HCT116 (cell line): ENCODE measurements at regions not wholly inside any gene's neighbourhood (a gene's known extent, or its start where the extent isn't known, plus 50 kb on each side); places are given as distances from the start of the nearest gene placed in this dataset.

Experiments used
- CEBPB ChIP-seq: IDR thresholded peaks from 2 replicates; pipeline ENCODE4 v1.6.1; 2012; ENCODE audit warnings: low read depth
- ELF1 ChIP-seq: IDR thresholded peaks from 2 replicates; pipeline ENCODE4 v1.6.1; 2012; ENCODE audit warnings: low read depth, borderline replicate concordance
- EZH2 ChIP-seq: fragments of 200-600 bp; sonication (generic); IDR thresholded peaks from 2 replicates; pipeline ENCODE4 v1.6.1; 2017; ENCODE audit warnings: antibody characterized with exemption, mixed run types
- POLR2A ChIP-seq: IDR thresholded peaks from 2 replicates; pipeline ENCODE4 v1.7.0; 2011; ENCODE audit warnings: borderline replicate concordance; ENCODE audit not compliant: insufficient read depth, insufficient read length; ENCODE audit errors: extremely low read depth
- POLR2AphosphoS5 ChIP-seq: IDR thresholded peaks from 2 replicates; pipeline ENCODE4 v1.6.1; 2011; ENCODE audit warnings: mild to moderate bottlenecking, low read depth, low read length, moderate library complexity
- REST ChIP-seq: IDR thresholded peaks from 2 replicates; pipeline ENCODE4 v1.6.1; 2012; ENCODE audit warnings: low read depth
- SIN3A ChIP-seq: IDR thresholded peaks from 2 replicates; pipeline ENCODE4 v1.6.1; 2012; ENCODE audit warnings: low read depth
- SP1 ChIP-seq: IDR thresholded peaks from 2 replicates; pipeline ENCODE4 v1.6.1; 2012; ENCODE audit warnings: low read depth
- TCF7L2 ChIP-seq: IDR thresholded peaks from 2 replicates; pipeline ENCODE4 v1.7.0; 2011; ENCODE audit warnings: borderline replicate concordance, inconsistent platforms; ENCODE audit not compliant: insufficient read depth, insufficient read length; ENCODE audit errors: extremely low read depth
- TF ChIP-seq, protein P1 (sequence below), 3 experiments: fragments of 200-600 bp in 1 of 3; sonication (generic) in 1 of 3; IDR thresholded peaks in 2 of 3; conservative IDR thresholded peaks in 1 of 3; 2 replicates each; pipeline ENCODE4 v1.5.1; 2012 to 2017; ENCODE audit warnings: low read depth in 2 of 3, low read length in 2 of 3, antibody characterized with exemption in 1 of 3, borderline replicate concordance in 1 of 3, control low read depth in 1 of 3, mild to moderate bottlenecking in 1 of 3, mixed read lengths in 1 of 3, mixed run types in 1 of 3, moderate library complexity in 1 of 3; ENCODE audit not compliant: insufficient read depth in 1 of 3

DNA sequence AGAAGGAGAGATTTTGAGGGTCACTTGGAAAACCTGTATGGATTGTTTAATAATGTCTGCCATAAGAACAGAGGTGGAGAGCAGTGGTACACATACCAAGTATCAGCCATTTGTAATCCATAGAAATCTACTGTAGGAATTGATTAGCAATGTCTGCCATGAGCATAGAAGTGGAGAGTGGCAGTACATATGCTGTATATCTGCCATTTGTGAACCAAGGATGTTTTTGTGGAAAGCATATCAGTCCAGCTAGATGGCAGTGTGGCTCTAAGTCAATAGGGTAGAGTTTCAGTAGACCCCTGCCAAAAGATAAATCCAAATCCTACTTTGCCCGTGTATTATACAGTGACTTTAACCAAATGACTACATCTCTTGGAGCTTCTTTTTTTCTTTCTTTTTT lies 82.9 kb upstream of the SEZ6L start:
- no peak for TF ChIP-seq POLR2A
- no peak for TF ChIP-seq POLR2AphosphoS5
- TF ChIP-seq, protein P1, sequence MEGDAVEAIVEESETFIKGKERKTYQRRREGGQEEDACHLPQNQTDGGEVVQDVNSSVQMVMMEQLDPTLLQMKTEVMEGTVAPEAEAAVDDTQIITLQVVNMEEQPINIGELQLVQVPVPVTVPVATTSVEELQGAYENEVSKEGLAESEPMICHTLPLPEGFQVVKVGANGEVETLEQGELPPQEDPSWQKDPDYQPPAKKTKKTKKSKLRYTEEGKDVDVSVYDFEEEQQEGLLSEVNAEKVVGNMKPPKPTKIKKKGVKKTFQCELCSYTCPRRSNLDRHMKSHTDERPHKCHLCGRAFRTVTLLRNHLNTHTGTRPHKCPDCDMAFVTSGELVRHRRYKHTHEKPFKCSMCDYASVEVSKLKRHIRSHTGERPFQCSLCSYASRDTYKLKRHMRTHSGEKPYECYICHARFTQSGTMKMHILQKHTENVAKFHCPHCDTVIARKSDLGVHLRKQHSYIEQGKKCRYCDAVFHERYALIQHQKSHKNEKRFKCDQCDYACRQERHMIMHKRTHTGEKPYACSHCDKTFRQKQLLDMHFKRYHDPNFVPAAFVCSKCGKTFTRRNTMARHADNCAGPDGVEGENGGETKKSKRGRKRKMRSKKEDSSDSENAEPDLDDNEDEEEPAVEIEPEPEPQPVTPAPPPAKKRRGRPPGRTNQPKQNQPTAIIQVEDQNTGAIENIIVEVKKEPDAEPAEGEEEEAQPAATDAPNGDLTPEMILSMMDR (IDR thresholded peaks at IDR 0.05 in 2 of 3, conservative IDR thresholded peaks at IDR 0.05 in 1 of 3; ENCODE audit: borderline replicate concordance in 1 of 3, insufficient read depth in 1 of 3, low read depth in 2 of 3, low read length in 2 of 3): no peak
- TF ChIP-seq CEBPB: no peak
- TF ChIP-seq REST: no peak
- TF ChIP-seq TCF7L2: no peak
- TF ChIP-seq SP1: no peak
- TF ChIP-seq ELF1: no peak
- TF ChIP-seq SIN3A: no peak
- TF ChIP-seq EZH2: no peak
